ENCODE measurements at regions not wholly inside any gene's neighbourhood (a gene's known extent, or its start where the extent isn't known, plus 50 kb on each side); places are given as distances from the start of the nearest gene placed in this dataset.
A peak's percentile ranks its signal among the peaks of the same experiment; 100 is the strongest.
"Not testable (repeated sequence)": the region's sequence is repeated elsewhere in the genome, so short reads cannot be mapped to it uniquely, and the experiment has no call there.

- no peak overlapping the region for H3K4me3 Mint-ChIP-seq
- DNase-seq (no peak), ATAC-seq (replicated peaks) (no peak)
- H3K27ac Mint-ChIP-seq = no peak overlapping the region
- H3K27me3 Mint-ChIP-seq = peaks cover 8 to 13% of the 10 kb centered on the region in 2 donors
- H3K9me3 Mint-ChIP-seq = no peaks in the 10 kb centered on the region
- H3K4me1 Mint-ChIP-seq (ENCODE audit: low read depth in 2 of 2) = no peaks in the 10 kb centered on the region
- H3K36me3 Mint-ChIP-seq (ENCODE audit: insufficient read depth) = no peaks in the 10 kb centered on the region
These were observed 87.0 kb upstream of the OLIG3 start for GRCh38 chr6:137581019-137581707.

GRCh38 chr6:137583519-137583918, 89.3 kb upstream of the OLIG3 start:
- H3K9me3 Mint-ChIP-seq; H3K27ac Mint-ChIP-seq; DNase-seq; ATAC-seq (replicated peaks); H3K36me3 Mint-ChIP-seq (ENCODE audit: insufficient read depth); H3K4me3 Mint-ChIP-seq; H3K4me1 Mint-ChIP-seq (ENCODE audit: low read depth in 2 of 2): not testable (repeated sequence)
- H3K27me3 Mint-ChIP-seq = peaks cover 8 to 19% of the 10 kb centered on the region in 2 donors

- H3K27me3 Mint-ChIP-seq = peaks cover 22 to 23% of the 10 kb centered on the region in 2 donors
- peak overlapping the region in 1 of 2 donors; percentile 67 for H3K27ac Mint-ChIP-seq
- no peaks in the 10 kb centered on the region for H3K36me3 Mint-ChIP-seq (ENCODE audit: insufficient read depth)
- H3K4me3 Mint-ChIP-seq = peak overlapping the region; percentile 33 to 44
- H3K9me3 Mint-ChIP-seq = no peaks in the 10 kb centered on the region
- ATAC-seq (replicated peaks) = no peak
- H3K4me1 Mint-ChIP-seq (ENCODE audit: low read depth in 2 of 2) = peaks cover 14 to 19% of the 10 kb centered on the region in 2 donors
- no peak for DNase-seq
These were observed 94.3 kb upstream of the OLIG3 start for GRCh38 chr6:137588472-137588871.

GRCh38 chr6:137589067-137589848, 95.1 kb upstream of the OLIG3 start:
- H3K9me3 Mint-ChIP-seq = peaks cover 0 to 2% of the 10 kb centered on the region in 2 donors
- DNase-seq = peak; percentile 53 to 66 (median 66)
- peak overlapping the region; percentile 33 to 44 for H3K4me3 Mint-ChIP-seq

GRCh38 chr6:137590684-137591083, 96.5 kb upstream of the OLIG3 start:
- Mint-ChIP-seq H3K27ac (no peak overlapping the region), H3K36me3 (ENCODE audit: insufficient read depth) (no peaks in the 10 kb centered on the region), H3K4me1 (ENCODE audit: low read depth in 2 of 2) (peaks cover 14 to 19% of the 10 kb centered on the region in 2 donors), H3K9me3 (peaks cover 0 to 4% of the 10 kb centered on the region in 2 donors), H3K4me3 (no peak overlapping the region), H3K27me3 (peaks cover 31 to 41% of the 10 kb centered on the region in 2 donors)
- ATAC-seq (replicated peaks) (no peak), DNase-seq (no peak)

More at GRCh38 chr6:137589067-137589848, 95.1 kb upstream of the OLIG3 start:
- Mint-ChIP-seq H3K4me1 (ENCODE audit: low read depth in 2 of 2) (peaks cover 14 to 19% of the 10 kb centered on the region in 2 donors), H3K27ac (peak overlapping the region in 1 of 2 donors; percentile 67), H3K36me3 (ENCODE audit: insufficient read depth) (no peaks in the 10 kb centered on the region), H3K27me3 (peaks cover 27 to 28% of the 10 kb centered on the region in 2 donors)
- ATAC-seq (replicated peaks) = peak; percentile 98

- no peak for DNase-seq
- no peak overlapping the region for H3K27ac Mint-ChIP-seq
These were observed 107.3 kb upstream of the OLIG3 start for GRCh38 chr6:137601471-137601870.

GRCh38 chr6:137602313-137603197, 108.4 kb upstream of the OLIG3 start:
- peaks cover 0 to 2% of the 10 kb centered on the region in 2 donors for H3K9me3 Mint-ChIP-seq
- H3K4me1 Mint-ChIP-seq (ENCODE audit: low read depth in 2 of 2) = no peaks in the 10 kb centered on the region
- ATAC-seq (replicated peaks) (no peak), DNase-seq (no peak)
- no peak overlapping the region for H3K4me3 Mint-ChIP-seq
- peaks cover 6% of the 10 kb centered on the region for H3K36me3 Mint-ChIP-seq (ENCODE audit: insufficient read depth)
- peaks cover 52 to 80% of the 10 kb centered on the region in 2 donors for H3K27me3 Mint-ChIP-seq
- H3K27ac Mint-ChIP-seq = no peak overlapping the region

More at GRCh38 chr6:137601471-137601870, 107.3 kb upstream of the OLIG3 start:
- H3K9me3 Mint-ChIP-seq = peaks cover 0 to 2% of the 10 kb centered on the region in 2 donors
- H3K4me3 Mint-ChIP-seq = no peak overlapping the region
- H3K36me3 Mint-ChIP-seq (ENCODE audit: insufficient read depth) = peaks cover 2% of the 10 kb centered on the region
- no peak for ATAC-seq (replicated peaks)
- peaks cover 43 to 74% of the 10 kb centered on the region in 2 donors for H3K27me3 Mint-ChIP-seq
- no peaks in the 10 kb centered on the region for H3K4me1 Mint-ChIP-seq (ENCODE audit: low read depth in 2 of 2)

- Mint-ChIP-seq H3K9me3 (no peaks in the 10 kb centered on the region), H3K27me3 (peaks cover 25 to 28% of the 10 kb centered on the region in 2 donors)
These were observed 116.5 kb upstream of the OLIG3 start for GRCh38 chr6:137610702-137611101.

GRCh38 chr6:137623293-137623692, 129.1 kb upstream of the OLIG3 start:
- Mint-ChIP-seq H3K27me3 (peaks cover 52 to 66% of the 10 kb centered on the region in 2 donors), H3K36me3 (ENCODE audit: insufficient read depth) (no peaks in the 10 kb centered on the region), H3K4me3 (no peak overlapping the region), H3K9me3 (no peaks in the 10 kb centered on the region), H3K27ac (no peak overlapping the region), H3K4me1 (ENCODE audit: low read depth in 2 of 2) (peaks cover 0 to 2% of the 10 kb centered on the region in 2 donors)
- DNase-seq (no peak), ATAC-seq (replicated peaks) (no peak)

More at GRCh38 chr6:137610702-137611101, 116.5 kb upstream of the OLIG3 start:
- DNase-seq (no peak), ATAC-seq (replicated peaks) (no peak)
- Mint-ChIP-seq H3K4me3 (no peak overlapping the region), H3K4me1 (ENCODE audit: low read depth in 2 of 2) (no peaks in the 10 kb centered on the region), H3K27ac (no peak overlapping the region), H3K36me3 (ENCODE audit: insufficient read depth) (peaks cover 3% of the 10 kb centered on the region)

GRCh38 chr6:137625100-137625661, 131.0 kb upstream of the OLIG3 start:
- peaks cover 52 to 53% of the 10 kb centered on the region in 2 donors for H3K27me3 Mint-ChIP-seq
- H3K9me3 Mint-ChIP-seq = no peaks in the 10 kb centered on the region
- DNase-seq (no peak), ATAC-seq (replicated peaks) (no peak)
- H3K36me3 Mint-ChIP-seq (ENCODE audit: insufficient read depth) = no peaks in the 10 kb centered on the region
- H3K4me3 Mint-ChIP-seq = no peak overlapping the region
- H3K4me1 Mint-ChIP-seq (ENCODE audit: low read depth in 2 of 2) = no peaks in the 10 kb centered on the region
- H3K27ac Mint-ChIP-seq = no peak overlapping the region

GRCh38 chr6:137625808-137626207, 131.6 kb upstream of the OLIG3 start:
- H3K4me3 Mint-ChIP-seq = no peak overlapping the region
- H3K36me3 Mint-ChIP-seq (ENCODE audit: insufficient read depth) = no peaks in the 10 kb centered on the region
- H3K4me1 Mint-ChIP-seq (ENCODE audit: low read depth in 2 of 2) = no peaks in the 10 kb centered on the region
- H3K9me3 Mint-ChIP-seq = no peaks in the 10 kb centered on the region
- no peak for ATAC-seq (replicated peaks)
- H3K27ac Mint-ChIP-seq = no peak overlapping the region
- no peak for DNase-seq
- H3K27me3 Mint-ChIP-seq = peaks cover 51 to 52% of the 10 kb centered on the region in 2 donors

GRCh38 chr6:137630666-137631065, 136.5 kb upstream of the OLIG3 start:
- Mint-ChIP-seq H3K4me3 (no peak overlapping the region), H3K36me3 (ENCODE audit: insufficient read depth) (no peaks in the 10 kb centered on the region), H3K27me3 (peaks cover 13 to 15% of the 10 kb centered on the region in 2 donors), H3K9me3 (no peaks in the 10 kb centered on the region), H3K27ac (peak overlapping the region in 1 of 2 donors; percentile 10), H3K4me1 (ENCODE audit: low read depth in 2 of 2) (no peaks in the 10 kb centered on the region)
- ATAC-seq (replicated peaks) = no peak
- DNase-seq = no peak

GRCh38 chr6:137631323-137631722, 137.1 kb upstream of the OLIG3 start:
- peak overlapping the region in 1 of 2 donors; percentile 10 for H3K27ac Mint-ChIP-seq
- H3K4me3 Mint-ChIP-seq = no peak overlapping the region
- no peak for DNase-seq

More at GRCh38 chr6:137631323-137631722, 137.1 kb upstream of the OLIG3 start:
- H3K36me3 Mint-ChIP-seq (ENCODE audit: insufficient read depth) = no peaks in the 10 kb centered on the region
- no peaks in the 10 kb centered on the region for H3K4me1 Mint-ChIP-seq (ENCODE audit: low read depth in 2 of 2)
- no peak for ATAC-seq (replicated peaks)
- H3K9me3 Mint-ChIP-seq = no peaks in the 10 kb centered on the region
- H3K27me3 Mint-ChIP-seq = peaks cover 7 to 9% of the 10 kb centered on the region in 2 donors

Measured in effector memory CD8-positive, alpha-beta T cell (primary cell).